Stimulated activated memory B cell treated with anti-CD40 and anti-IgM and Interleukin-4, amounts not matched to agents 10 μg/mL and 1 μg/mL and 100 μg/mL, for 72 hours (primary cell): ENCODE measurements at regions not wholly inside any gene's neighbourhood (a gene's known extent, or its start where the extent isn't known, plus 50 kb on each side); places are given as distances from the start of the nearest gene placed in this dataset.
"Not testable (repeated sequence)": the region's sequence is repeated elsewhere in the genome, so short reads cannot be mapped to it uniquely, and the experiment has no call there.

Experiments used
- ATAC-seq: fragments of 150-1000 bp; cut with Tn5 transposase; 2 replicates; pipeline ENCODE4 v1.10.0; 2021
- H3K27ac Mint-ChIP-seq: one replicate; pipeline ENCODE4 v1.8.0; 2022; ENCODE audit warnings: mild to moderate bottlenecking, mixed read lengths
- H3K27me3 Mint-ChIP-seq: one replicate; pipeline ENCODE4 v1.8.0; 2022; ENCODE audit warnings: mixed read lengths
- H3K36me3 Mint-ChIP-seq: one replicate; pipeline ENCODE4 v1.8.0; 2022; ENCODE audit warnings: mixed read lengths
- H3K4me1 Mint-ChIP-seq: one replicate; pipeline ENCODE4 v1.8.0; 2022; ENCODE audit warnings: mixed read lengths
- H3K4me3 Mint-ChIP-seq: one replicate; pipeline ENCODE4 v1.8.0; 2022; ENCODE audit warnings: mild to moderate bottlenecking, moderate library complexity, mixed read lengths
- H3K9me3 Mint-ChIP-seq: one replicate; pipeline ENCODE4 v1.8.0; 2022; ENCODE audit warnings: mixed read lengths

GRCh38 chr9:118650417-118650816 is 718.8 kb downstream of the BRINP1 start:
- Mint-ChIP-seq H3K4me1 (no peaks in the 10 kb centered on the region), H3K9me3 (peaks cover 3% of the 10 kb centered on the region), H3K27ac (no peak overlapping the region), H3K4me3 (no peak overlapping the region), H3K36me3 (no peaks in the 10 kb centered on the region), H3K27me3 (no peaks in the 10 kb centered on the region)
- no peak for ATAC-seq

GRCh38 chr9:118651511-118651910 is 717.7 kb downstream of the BRINP1 start:
- no peak overlapping the region for H3K27ac Mint-ChIP-seq
- ATAC-seq: no peak
- no peaks in the 10 kb centered on the region for H3K9me3 Mint-ChIP-seq
- no peak overlapping the region for H3K4me3 Mint-ChIP-seq
- H3K4me1 Mint-ChIP-seq: no peaks in the 10 kb centered on the region
- no peaks in the 10 kb centered on the region for H3K36me3 Mint-ChIP-seq
- H3K27me3 Mint-ChIP-seq: no peaks in the 10 kb centered on the region

- Mint-ChIP-seq H3K27ac (no peak overlapping the region), H3K9me3 (no peaks in the 10 kb centered on the region), H3K4me3 (no peak overlapping the region), H3K27me3 (no peaks in the 10 kb centered on the region), H3K4me1 (no peaks in the 10 kb centered on the region), H3K36me3 (no peaks in the 10 kb centered on the region)
- ATAC-seq: no peak
These were observed 717.0 kb downstream of the BRINP1 start for GRCh38 chr9:118652258-118652657.

- Mint-ChIP-seq H3K36me3 (no peaks in the 10 kb centered on the region), H3K27me3 (no peaks in the 10 kb centered on the region), H3K4me3 (no peak overlapping the region), H3K9me3 (no peaks in the 10 kb centered on the region), H3K27ac (no peak overlapping the region), H3K4me1 (no peaks in the 10 kb centered on the region)
- no peak for ATAC-seq
These were observed 716.3 kb downstream of the BRINP1 start for GRCh38 chr9:118652912-118653311.

- no peak overlapping the region for H3K27ac Mint-ChIP-seq
- H3K4me1 Mint-ChIP-seq: no peaks in the 10 kb centered on the region
- H3K27me3 Mint-ChIP-seq: no peaks in the 10 kb centered on the region
- no peak for ATAC-seq
- no peaks in the 10 kb centered on the region for H3K36me3 Mint-ChIP-seq
- H3K4me3 Mint-ChIP-seq: no peak overlapping the region
- peaks cover 8% of the 10 kb centered on the region for H3K9me3 Mint-ChIP-seq
These were observed 710.2 kb downstream of the BRINP1 start for GRCh38 chr9:118659011-118659410.

GRCh38 chr9:118665226-118665919 is 703.9 kb downstream of the BRINP1 start:
- Mint-ChIP-seq H3K27ac (no peak overlapping the region), H3K4me3 (no peak overlapping the region), H3K4me1 (no peaks in the 10 kb centered on the region), H3K9me3 (peaks cover 7% of the 10 kb centered on the region), H3K36me3 (no peaks in the 10 kb centered on the region), H3K27me3 (no peaks in the 10 kb centered on the region)
- ATAC-seq: no peak

GRCh38 chr9:118670011-118670953 is 699.0 kb downstream of the BRINP1 start:
- Mint-ChIP-seq H3K36me3 (no peaks in the 10 kb centered on the region), H3K27me3 (no peaks in the 10 kb centered on the region), H3K4me1 (no peaks in the 10 kb centered on the region), H3K27ac (no peak overlapping the region), H3K9me3 (peaks cover 3% of the 10 kb centered on the region), H3K4me3 (no peak overlapping the region)
- no peak for ATAC-seq

- no peaks in the 10 kb centered on the region for H3K27me3 Mint-ChIP-seq
- no peaks in the 10 kb centered on the region for H3K4me1 Mint-ChIP-seq
- H3K27ac Mint-ChIP-seq: no peak overlapping the region
- ATAC-seq: no peak
- no peak overlapping the region for H3K4me3 Mint-ChIP-seq
- no peaks in the 10 kb centered on the region for H3K36me3 Mint-ChIP-seq
- H3K9me3 Mint-ChIP-seq: peaks cover 3% of the 10 kb centered on the region
These were observed 694.3 kb downstream of the BRINP1 start for GRCh38 chr9:118674942-118675341.

GRCh38 chr9:118677936-118678653 is 691.1 kb downstream of the BRINP1 start:
- H3K4me3 Mint-ChIP-seq, H3K27ac Mint-ChIP-seq, H3K4me1 Mint-ChIP-seq, H3K36me3 Mint-ChIP-seq, H3K9me3 Mint-ChIP-seq, ATAC-seq, H3K27me3 Mint-ChIP-seq: not testable (repeated sequence)

GRCh38 chr9:118686959-118687358 is 682.3 kb downstream of the BRINP1 start:
- Mint-ChIP-seq H3K9me3 (peaks cover 3% of the 10 kb centered on the region), H3K4me3 (no peak overlapping the region), H3K4me1 (no peaks in the 10 kb centered on the region)

GRCh38 chr9:118689280-118689679 is 680.0 kb downstream of the BRINP1 start:
- H3K4me3 Mint-ChIP-seq: no peak overlapping the region
- no peaks in the 10 kb centered on the region for H3K36me3 Mint-ChIP-seq
- no peak overlapping the region for H3K27ac Mint-ChIP-seq
- no peak for ATAC-seq
- H3K4me1 Mint-ChIP-seq: peaks cover 6% of the 10 kb centered on the region
- H3K9me3 Mint-ChIP-seq: no peaks in the 10 kb centered on the region
- no peaks in the 10 kb centered on the region for H3K27me3 Mint-ChIP-seq

More at GRCh38 chr9:118686959-118687358, 682.3 kb downstream of the BRINP1 start:
- no peak overlapping the region for H3K27ac Mint-ChIP-seq
- H3K27me3 Mint-ChIP-seq: no peaks in the 10 kb centered on the region
- no peak for ATAC-seq
- H3K36me3 Mint-ChIP-seq: no peaks in the 10 kb centered on the region

- Mint-ChIP-seq H3K4me3 (no peak overlapping the region), H3K27ac (no peak overlapping the region), H3K27me3 (no peaks in the 10 kb centered on the region), H3K36me3 (no peaks in the 10 kb centered on the region), H3K9me3 (no peaks in the 10 kb centered on the region), H3K4me1 (peaks cover 6% of the 10 kb centered on the region)
- ATAC-seq: no peak
These were observed 676.6 kb downstream of the BRINP1 start for GRCh38 chr9:118692613-118693012.

- Mint-ChIP-seq H3K27ac (no peak overlapping the region), H3K36me3 (no peaks in the 10 kb centered on the region)
These were observed 675.6 kb downstream of the BRINP1 start for GRCh38 chr9:118693645-118694044.

GRCh38 chr9:118695249-118695648 is 674.0 kb downstream of the BRINP1 start:
- H3K4me1 Mint-ChIP-seq, H3K4me3 Mint-ChIP-seq, H3K36me3 Mint-ChIP-seq, H3K9me3 Mint-ChIP-seq, H3K27ac Mint-ChIP-seq, ATAC-seq, H3K27me3 Mint-ChIP-seq: not testable (repeated sequence)

More at GRCh38 chr9:118693645-118694044, 675.6 kb downstream of the BRINP1 start:
- Mint-ChIP-seq H3K9me3 (no peaks in the 10 kb centered on the region), H3K4me3 (no peak overlapping the region), H3K4me1 (peaks cover 6% of the 10 kb centered on the region), H3K27me3 (no peaks in the 10 kb centered on the region)
- ATAC-seq: no peak

GRCh38 chr9:118701985-118702384 is 667.2 kb downstream of the BRINP1 start:
- Mint-ChIP-seq H3K4me1 (no peaks in the 10 kb centered on the region), H3K27ac (no peak overlapping the region), H3K9me3 (peaks cover 3% of the 10 kb centered on the region), H3K4me3 (no peak overlapping the region), H3K36me3 (no peaks in the 10 kb centered on the region), H3K27me3 (no peaks in the 10 kb centered on the region)
- no peak for ATAC-seq
